ENCODE measurements at regions not wholly inside any gene's neighbourhood (a gene's known extent, or its start where the extent isn't known, plus 50 kb on each side); places are given as distances from the start of the nearest gene placed in this dataset.
"Not testable (repeated sequence)": the region's sequence is repeated elsewhere in the genome, so short reads cannot be mapped to it uniquely, and the experiment has no call there.

GRCh38 chr17:63090358-63091114 is 124.5 kb downstream of the TANC2 start:
- TF ChIP-seq, protein P1, sequence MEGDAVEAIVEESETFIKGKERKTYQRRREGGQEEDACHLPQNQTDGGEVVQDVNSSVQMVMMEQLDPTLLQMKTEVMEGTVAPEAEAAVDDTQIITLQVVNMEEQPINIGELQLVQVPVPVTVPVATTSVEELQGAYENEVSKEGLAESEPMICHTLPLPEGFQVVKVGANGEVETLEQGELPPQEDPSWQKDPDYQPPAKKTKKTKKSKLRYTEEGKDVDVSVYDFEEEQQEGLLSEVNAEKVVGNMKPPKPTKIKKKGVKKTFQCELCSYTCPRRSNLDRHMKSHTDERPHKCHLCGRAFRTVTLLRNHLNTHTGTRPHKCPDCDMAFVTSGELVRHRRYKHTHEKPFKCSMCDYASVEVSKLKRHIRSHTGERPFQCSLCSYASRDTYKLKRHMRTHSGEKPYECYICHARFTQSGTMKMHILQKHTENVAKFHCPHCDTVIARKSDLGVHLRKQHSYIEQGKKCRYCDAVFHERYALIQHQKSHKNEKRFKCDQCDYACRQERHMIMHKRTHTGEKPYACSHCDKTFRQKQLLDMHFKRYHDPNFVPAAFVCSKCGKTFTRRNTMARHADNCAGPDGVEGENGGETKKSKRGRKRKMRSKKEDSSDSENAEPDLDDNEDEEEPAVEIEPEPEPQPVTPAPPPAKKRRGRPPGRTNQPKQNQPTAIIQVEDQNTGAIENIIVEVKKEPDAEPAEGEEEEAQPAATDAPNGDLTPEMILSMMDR (IDR thresholded peaks at IDR 0.05; ENCODE audit: low read length): not testable (repeated sequence)
- TF ChIP-seq EZH2 (IDR thresholded peaks at IDR 0.05; ENCODE audit: borderline replicate concordance, low read length): not testable (repeated sequence)
